GM20000 (cell line): ENCODE measurements at regions not wholly inside any gene's neighbourhood (a gene's known extent, or its start where the extent isn't known, plus 50 kb on each side); places are given as distances from the start of the nearest gene placed in this dataset.

Experiments
- DNase-seq: peaks from one replicate; pipeline ENCODE4 v3.0.0; 2012; ENCODE audit warnings: low spot score
- CTCF ChIP-seq: IDR thresholded peaks from 2 replicates; pipeline ENCODE4 v1.5.1; 2012; ENCODE audit warnings: mild to moderate bottlenecking, control low read depth; ENCODE audit errors: extremely low read depth, missing control alignments

- DNase-seq, result no peak
- TF ChIP-seq CTCF, result no peak
Measured at GRCh38 chrX:9147086-9147485, 113.2 kb upstream of the FAM9B start.

- DNase-seq, result no peak
- no peak for TF ChIP-seq CTCF
Measured at GRCh38 chrX:9147726-9148125, 113.8 kb upstream of the FAM9B start.

GRCh38 chrX:9148615-9149399 is 114.9 kb upstream of the FAM9B start:
- no peak for TF ChIP-seq CTCF
- DNase-seq, result no peak

- TF ChIP-seq CTCF, result no peak
- no peak for DNase-seq
Measured at GRCh38 chrX:9149501-9150245, 115.7 kb upstream of the FAM9B start.

- no peak for TF ChIP-seq CTCF
- no peak for DNase-seq
Measured at GRCh38 chrX:9151772-9152307, 117.9 kb upstream of the FAM9B start.

GRCh38 chrX:9153300-9153699 is 119.4 kb upstream of the FAM9B start:
- no peak for TF ChIP-seq CTCF
- DNase-seq, result no peak

GRCh38 chrX:9158611-9159010 is 124.7 kb upstream of the FAM9B start:
- DNase-seq, result no peak
- no peak for TF ChIP-seq CTCF
